ENCODE measurements at regions not wholly inside any gene's neighbourhood (a gene's known extent, or its start where the extent isn't known, plus 50 kb on each side); places are given as distances from the start of the nearest gene placed in this dataset.

- H3K4me1 ChIP-seq (ENCODE audit: insufficient read depth, low read length) = no peaks in the 10 kb centered on the region
- H2AFZ ChIP-seq (ENCODE audit: low read depth, low read length) = no peak overlapping the region
- no peak overlapping the region for H3K9ac ChIP-seq (ENCODE audit: low read depth, low read length)
- ATAC-seq (ENCODE audit: insufficient read depth, low read depth) (no peak), DNase-seq (no peak)
- H3K4me2 ChIP-seq (ENCODE audit: insufficient read depth, low read length) = no peak overlapping the region
- no peaks in the 10 kb centered on the region for H3K79me2 ChIP-seq (ENCODE audit: insufficient read depth, low read length)
- no peak overlapping the region for H3K4me3 ChIP-seq (ENCODE audit: low read depth in 1 of 2, low read length in 2 of 2)
- no peaks in the 10 kb centered on the region for H3K36me3 ChIP-seq (ENCODE audit: insufficient read depth, low read length)
- no peak overlapping the region for H3K27ac ChIP-seq (ENCODE audit: low read length)
- H4K20me1 ChIP-seq (ENCODE audit: insufficient read depth, low read length) = no peaks in the 10 kb centered on the region
- no peak for TF ChIP-seq CTCF (IDR thresholded peaks at IDR 0.05; ENCODE audit: borderline replicate concordance, extremely low read depth, low read length, poor library complexity, severe bottlenecking)
- no peaks in the 10 kb centered on the region for H3K27me3 ChIP-seq (ENCODE audit: insufficient read depth, low read length, poor library complexity)
- no peaks in the 10 kb centered on the region for H3K9me3 ChIP-seq (ENCODE audit: insufficient read depth, low read length, severe bottlenecking)
Measured at GRCh38 chr2:139909136-139909535, 1128.9 kb upstream of the NXPH2 start.

GRCh38 chr2:139905624-139906023 lies 1125.4 kb upstream of the NXPH2 start:
- Histone ChIP-seq H3K27ac (ENCODE audit: low read length) (no peak overlapping the region), H3K36me3 (ENCODE audit: insufficient read depth, low read length) (no peaks in the 10 kb centered on the region), H3K9me3 (ENCODE audit: insufficient read depth, low read length, severe bottlenecking) (no peaks in the 10 kb centered on the region), H2AFZ (ENCODE audit: low read depth, low read length) (no peak overlapping the region), H3K4me1 (ENCODE audit: insufficient read depth, low read length) (no peaks in the 10 kb centered on the region), H3K4me3 (ENCODE audit: low read depth in 1 of 2, low read length in 2 of 2) (no peak overlapping the region), H4K20me1 (ENCODE audit: insufficient read depth, low read length) (no peaks in the 10 kb centered on the region), H3K79me2 (ENCODE audit: insufficient read depth, low read length) (no peaks in the 10 kb centered on the region), H3K4me2 (ENCODE audit: insufficient read depth, low read length) (no peak overlapping the region), H3K9ac (ENCODE audit: low read depth, low read length) (no peak overlapping the region), H3K27me3 (ENCODE audit: insufficient read depth, low read length, poor library complexity) (no peaks in the 10 kb centered on the region)
- DNase-seq (no peak), ATAC-seq (ENCODE audit: insufficient read depth, low read depth) (no peak)
- no peak for TF ChIP-seq CTCF (IDR thresholded peaks at IDR 0.05; ENCODE audit: borderline replicate concordance, extremely low read depth, low read length, poor library complexity, severe bottlenecking)
- TF ChIP-seq EZH2 (IDR thresholded peaks at IDR 0.05; ENCODE audit: borderline replicate concordance, low read depth, low read length, severe bottlenecking) = no peak

GRCh38 chr2:139891636-139892035 lies 1111.4 kb upstream of the NXPH2 start:
- no peak overlapping the region for H2AFZ ChIP-seq (ENCODE audit: low read depth, low read length)

More at GRCh38 chr2:139891636-139892035, 1111.4 kb upstream of the NXPH2 start:
- Histone ChIP-seq H3K27ac (ENCODE audit: low read length) (no peak overlapping the region), H3K4me2 (ENCODE audit: insufficient read depth, low read length) (no peak overlapping the region), H3K27me3 (ENCODE audit: insufficient read depth, low read length, poor library complexity) (no peaks in the 10 kb centered on the region), H3K4me1 (ENCODE audit: insufficient read depth, low read length) (no peaks in the 10 kb centered on the region), H3K4me3 (ENCODE audit: low read depth in 1 of 2, low read length in 2 of 2) (no peak overlapping the region), H4K20me1 (ENCODE audit: insufficient read depth, low read length) (no peaks in the 10 kb centered on the region), H3K79me2 (ENCODE audit: insufficient read depth, low read length) (no peaks in the 10 kb centered on the region), H3K9me3 (ENCODE audit: insufficient read depth, low read length, severe bottlenecking) (peaks cover 8% of the 10 kb centered on the region), H3K36me3 (ENCODE audit: insufficient read depth, low read length) (no peaks in the 10 kb centered on the region), H3K9ac (ENCODE audit: low read depth, low read length) (no peak overlapping the region)
- TF ChIP-seq EZH2 (IDR thresholded peaks at IDR 0.05; ENCODE audit: borderline replicate concordance, low read depth, low read length, severe bottlenecking) (no peak), CTCF (IDR thresholded peaks at IDR 0.05; ENCODE audit: borderline replicate concordance, extremely low read depth, low read length, poor library complexity, severe bottlenecking) (no peak)
- DNase-seq (no peak), ATAC-seq (ENCODE audit: insufficient read depth, low read depth) (no peak)

Measured in DND-41 (cell line).